Fibroblast of lung (primary cell): ENCODE measurements at regions not wholly inside any gene's neighbourhood (a gene's known extent, or its start where the extent isn't known, plus 50 kb on each side); places are given as distances from the start of the nearest gene placed in this dataset.

Experiments used
- EZH2 ChIP-seq: IDR thresholded peaks from 2 replicates; pipeline ENCODE4 v1.5.1; 2012; ENCODE audit warnings: low read length, control low read depth, mild to moderate bottlenecking; ENCODE audit errors: missing control alignments
- TF ChIP-seq, protein P1 (sequence below), 2 donors: IDR thresholded peaks in 1 of 2; conservative IDR thresholded peaks in 1 of 2; 1 replicate in 1 of 2; 2 replicates in 1 of 2; pipeline ENCODE4 v1.5.1; 2011 to 2012; ENCODE audit warnings: low read length in 2 of 2, control low read depth in 1 of 2, inconsistent platforms in 1 of 2, low read depth in 1 of 2, mild to moderate bottlenecking in 1 of 2

DNA sequence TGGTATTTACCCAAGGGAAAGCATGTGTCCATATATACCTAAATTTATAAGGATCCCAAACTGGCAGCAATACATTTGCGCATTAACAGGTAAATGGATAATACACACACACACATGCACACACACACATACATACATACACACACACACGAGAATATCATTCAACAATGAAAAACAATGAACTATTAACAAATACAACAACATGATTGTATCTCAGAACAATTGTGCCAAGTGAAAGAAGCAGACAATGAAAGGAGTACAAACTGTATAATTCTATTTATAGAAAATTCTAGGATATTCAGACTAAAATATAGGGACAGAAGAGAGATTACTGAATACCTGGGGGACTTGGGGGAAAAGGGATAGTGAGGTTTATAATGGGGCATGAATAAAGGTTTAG, 323.0 kb downstream of the KCNJ2 start:
- TF ChIP-seq EZH2: no peak
- TF ChIP-seq, protein P1, sequence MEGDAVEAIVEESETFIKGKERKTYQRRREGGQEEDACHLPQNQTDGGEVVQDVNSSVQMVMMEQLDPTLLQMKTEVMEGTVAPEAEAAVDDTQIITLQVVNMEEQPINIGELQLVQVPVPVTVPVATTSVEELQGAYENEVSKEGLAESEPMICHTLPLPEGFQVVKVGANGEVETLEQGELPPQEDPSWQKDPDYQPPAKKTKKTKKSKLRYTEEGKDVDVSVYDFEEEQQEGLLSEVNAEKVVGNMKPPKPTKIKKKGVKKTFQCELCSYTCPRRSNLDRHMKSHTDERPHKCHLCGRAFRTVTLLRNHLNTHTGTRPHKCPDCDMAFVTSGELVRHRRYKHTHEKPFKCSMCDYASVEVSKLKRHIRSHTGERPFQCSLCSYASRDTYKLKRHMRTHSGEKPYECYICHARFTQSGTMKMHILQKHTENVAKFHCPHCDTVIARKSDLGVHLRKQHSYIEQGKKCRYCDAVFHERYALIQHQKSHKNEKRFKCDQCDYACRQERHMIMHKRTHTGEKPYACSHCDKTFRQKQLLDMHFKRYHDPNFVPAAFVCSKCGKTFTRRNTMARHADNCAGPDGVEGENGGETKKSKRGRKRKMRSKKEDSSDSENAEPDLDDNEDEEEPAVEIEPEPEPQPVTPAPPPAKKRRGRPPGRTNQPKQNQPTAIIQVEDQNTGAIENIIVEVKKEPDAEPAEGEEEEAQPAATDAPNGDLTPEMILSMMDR (conservative IDR thresholded peaks at IDR 0.05 in 1 of 2, IDR thresholded peaks at IDR 0.05 in 1 of 2; ENCODE audit: low read depth in 1 of 2, low read length in 2 of 2): no peak
